ENCODE measurements at regions not wholly inside any gene's neighbourhood (a gene's known extent, or its start where the extent isn't known, plus 50 kb on each side); places are given as distances from the start of the nearest gene placed in this dataset.

DNA sequence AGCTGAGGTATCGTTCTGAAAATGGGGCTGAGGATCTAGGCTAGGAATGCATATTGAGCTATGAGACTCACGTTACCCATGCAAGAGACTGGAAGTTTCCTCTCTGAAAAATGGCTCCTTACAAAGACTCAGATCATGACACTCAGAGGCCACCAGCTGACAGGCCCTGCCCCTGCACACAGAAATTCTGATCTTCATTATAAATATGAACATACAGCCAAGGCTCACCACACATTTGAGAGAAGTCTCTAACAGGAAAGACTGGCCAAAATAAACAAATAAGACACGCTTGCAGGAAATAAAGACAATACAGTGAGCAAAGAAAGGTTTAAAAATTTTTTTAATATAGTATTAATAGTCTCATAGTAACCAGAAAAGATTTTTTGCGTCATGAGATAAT is 365.9 kb downstream of the NFIB start:
- DNase-seq: no peak
- Histone ChIP-seq H3K4me1 (no peaks in the 10 kb centered on the region), H3K9me3 (no peaks in the 10 kb centered on the region), H3K36me3 (ENCODE audit: insufficient read depth in 1 of 2, low read depth in 1 of 2) (no peaks in the 10 kb centered on the region), H3K27me3 (ENCODE audit: insufficient read depth in 3 of 3, low read length in 2 of 3) (no peaks in the 10 kb centered on the region), H3K4me3 (no peak overlapping the region), H3K27ac (no peak overlapping the region)
- 65 to 70% (median 68%) methylated on average over 4 of the region's 4 CpGs for WGBS, 3 donors
- no peak for ATAC-seq
- TF ChIP-seq, protein P1, sequence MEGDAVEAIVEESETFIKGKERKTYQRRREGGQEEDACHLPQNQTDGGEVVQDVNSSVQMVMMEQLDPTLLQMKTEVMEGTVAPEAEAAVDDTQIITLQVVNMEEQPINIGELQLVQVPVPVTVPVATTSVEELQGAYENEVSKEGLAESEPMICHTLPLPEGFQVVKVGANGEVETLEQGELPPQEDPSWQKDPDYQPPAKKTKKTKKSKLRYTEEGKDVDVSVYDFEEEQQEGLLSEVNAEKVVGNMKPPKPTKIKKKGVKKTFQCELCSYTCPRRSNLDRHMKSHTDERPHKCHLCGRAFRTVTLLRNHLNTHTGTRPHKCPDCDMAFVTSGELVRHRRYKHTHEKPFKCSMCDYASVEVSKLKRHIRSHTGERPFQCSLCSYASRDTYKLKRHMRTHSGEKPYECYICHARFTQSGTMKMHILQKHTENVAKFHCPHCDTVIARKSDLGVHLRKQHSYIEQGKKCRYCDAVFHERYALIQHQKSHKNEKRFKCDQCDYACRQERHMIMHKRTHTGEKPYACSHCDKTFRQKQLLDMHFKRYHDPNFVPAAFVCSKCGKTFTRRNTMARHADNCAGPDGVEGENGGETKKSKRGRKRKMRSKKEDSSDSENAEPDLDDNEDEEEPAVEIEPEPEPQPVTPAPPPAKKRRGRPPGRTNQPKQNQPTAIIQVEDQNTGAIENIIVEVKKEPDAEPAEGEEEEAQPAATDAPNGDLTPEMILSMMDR (IDR thresholded peaks at IDR 0.05): no peak
- intact Hi-C loops (cut with DNase I): no loop called here

DNA sequence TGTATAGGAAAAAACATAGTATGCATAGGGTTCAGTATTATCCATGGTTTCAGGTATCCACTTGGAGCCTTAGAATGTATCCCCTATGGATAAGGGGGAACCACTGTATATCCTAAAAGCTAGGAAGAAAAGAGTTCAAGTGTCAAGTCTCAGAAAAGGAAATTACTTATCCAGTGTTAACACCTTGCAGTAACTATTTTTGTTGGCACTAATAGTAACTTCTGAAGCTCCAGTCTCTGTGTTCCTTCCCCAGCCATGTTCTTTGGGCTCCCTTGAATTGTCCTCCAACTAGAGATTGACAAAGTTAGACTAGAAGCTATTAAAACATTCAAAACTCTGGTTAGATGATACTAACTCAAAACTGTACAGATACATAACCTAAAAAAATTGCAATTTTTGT is 370.8 kb downstream of the NFIB start:
- ATAC-seq (peak in 1 of 4 donors; percentile 8), DNase-seq (no peak)
- H3K9me3 ChIP-seq: no peaks in the 10 kb centered on the region
- no peaks in the 10 kb centered on the region for H3K4me1 ChIP-seq
- H3K27ac ChIP-seq: no peak overlapping the region
- no peaks in the 10 kb centered on the region for H3K36me3 ChIP-seq (ENCODE audit: insufficient read depth in 1 of 2, low read depth in 1 of 2)
- no peaks in the 10 kb centered on the region for H3K27me3 ChIP-seq (ENCODE audit: insufficient read depth in 3 of 3, low read length in 2 of 3)
- TF ChIP-seq, protein P1 (IDR thresholded peaks at IDR 0.05): no peak
- intact Hi-C loops (cut with DNase I): no loop called here
- no peak overlapping the region for H3K4me3 ChIP-seq

DNA sequence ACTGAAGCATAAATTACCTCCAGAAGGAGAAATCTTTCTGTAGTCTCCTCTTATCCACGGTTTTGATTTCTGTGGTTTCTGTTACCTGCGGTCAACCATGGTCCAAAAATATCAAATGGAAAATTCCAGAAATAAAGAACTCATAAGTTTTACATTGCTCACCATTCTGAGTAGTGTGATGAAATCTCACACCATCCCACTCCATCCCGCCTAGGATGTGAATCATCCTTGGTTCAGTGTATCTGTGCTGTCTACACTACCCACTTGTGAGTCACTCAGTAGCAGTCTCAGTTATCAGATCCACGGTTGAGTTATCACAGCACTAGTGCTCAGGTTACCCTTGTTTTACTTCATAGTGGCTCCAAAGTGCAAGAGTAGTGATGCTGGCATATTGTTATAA is 371.2 kb downstream of the NFIB start:
- WGBS, 3 donors: 53 to 63% (median 61%) methylated on average over 4 of the region's 4 CpGs
- intact Hi-C loops (cut with DNase I): no loop called here

DNA sequence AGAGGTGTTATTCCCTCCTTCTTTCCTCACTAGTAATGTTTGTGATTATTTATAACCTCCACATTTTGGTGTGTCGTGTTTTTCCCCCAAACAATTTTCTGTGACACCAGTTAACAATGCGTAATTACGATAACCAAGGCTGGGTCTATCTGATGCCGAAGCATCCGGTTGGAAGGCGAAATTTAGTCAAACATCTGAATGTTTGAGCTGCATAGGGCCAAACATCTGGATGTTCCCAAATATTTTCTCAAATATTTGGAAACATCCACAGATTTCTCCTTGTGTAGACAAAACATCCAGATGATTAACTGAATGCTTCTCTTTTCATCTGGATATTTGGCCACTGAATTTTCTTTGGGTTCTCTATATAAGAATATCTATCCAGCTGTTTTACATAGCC is 371.7 kb downstream of the NFIB start:
- Histone ChIP-seq H3K27ac (no peak overlapping the region), H3K4me3 (no peak overlapping the region), H3K36me3 (ENCODE audit: insufficient read depth in 1 of 2, low read depth in 1 of 2) (no peaks in the 10 kb centered on the region), H3K27me3 (ENCODE audit: insufficient read depth in 3 of 3, low read length in 2 of 3) (no peaks in the 10 kb centered on the region), H3K9me3 (no peaks in the 10 kb centered on the region), H3K4me1 (no peaks in the 10 kb centered on the region)
- no peak for DNase-seq
- 60 to 75% (median 64%) methylated on average over 6 of the region's 6 CpGs for WGBS, 3 donors
- intact Hi-C loops (cut with DNase I): no loop called here
- ATAC-seq: peak in 1 of 4 donors; percentile 7
- TF ChIP-seq, protein P1 (IDR thresholded peaks at IDR 0.05): no peak

More for the DNA sequence above, 371.2 kb downstream of the NFIB start:
- ATAC-seq (peak; percentile 92 to 98 (median 96)), DNase-seq (peak in 1 of 2 donors; percentile 15)
- no peaks in the 10 kb centered on the region for H3K27me3 ChIP-seq (ENCODE audit: insufficient read depth in 3 of 3, low read length in 2 of 3)
- no peaks in the 10 kb centered on the region for H3K4me1 ChIP-seq
- H3K27ac ChIP-seq: no peak overlapping the region
- H3K4me3 ChIP-seq: no peak overlapping the region
- H3K9me3 ChIP-seq: no peaks in the 10 kb centered on the region
- H3K36me3 ChIP-seq (ENCODE audit: insufficient read depth in 1 of 2, low read depth in 1 of 2): no peaks in the 10 kb centered on the region
- TF ChIP-seq, protein P1 (IDR thresholded peaks at IDR 0.05): no peak

DNA sequence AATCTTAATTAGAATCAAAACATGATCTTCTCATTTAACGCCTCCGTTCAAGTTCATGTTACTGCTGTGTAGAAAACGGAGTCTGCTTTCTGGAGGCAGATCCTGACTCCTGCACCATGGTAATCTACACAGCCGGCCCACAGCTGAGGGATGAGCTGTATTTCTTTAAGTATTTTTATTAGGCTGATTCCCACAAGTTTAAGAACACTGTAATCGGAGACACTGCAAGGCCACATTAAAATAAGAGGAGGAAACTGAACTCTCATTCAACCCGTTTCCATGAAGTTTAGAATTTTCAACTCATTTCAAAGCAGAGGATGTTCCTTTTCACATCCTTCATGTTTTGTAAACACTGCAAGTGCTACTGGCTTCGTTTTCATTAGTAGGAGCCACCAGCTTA is 372.2 kb downstream of the NFIB start:
- Histone ChIP-seq H3K4me3 (no peak overlapping the region), H3K27ac (no peak overlapping the region), H3K9me3 (no peaks in the 10 kb centered on the region), H3K36me3 (ENCODE audit: insufficient read depth in 1 of 2, low read depth in 1 of 2) (no peaks in the 10 kb centered on the region), H3K27me3 (ENCODE audit: insufficient read depth in 3 of 3, low read length in 2 of 3) (no peaks in the 10 kb centered on the region), H3K4me1 (no peaks in the 10 kb centered on the region)
- DNase-seq (no peak), ATAC-seq (no peak)
- intact Hi-C loops (cut with DNase I): no loop called here
- TF ChIP-seq, protein P1 (IDR thresholded peaks at IDR 0.05): no peak
- 40 to 60% (median 42%) methylated on average over 7 of the region's 7 CpGs for WGBS, 3 donors
